Liver (tissue), 3 donors: ENCODE measurements at regions not wholly inside any gene's neighbourhood (a gene's known extent, or its start where the extent isn't known, plus 50 kb on each side); places are given as distances from the start of the nearest gene placed in this dataset.

Source experiments
- CTCF ChIP-seq: fragments of 150-350 bp; IDR thresholded peaks from 2 replicates; pipeline ENCODE4 v1.5.1; 2017; ENCODE audit warnings: improper control_type of control experiment, low read depth, low read length; ENCODE audit not compliant: missing input control
- EGR1 ChIP-seq, 2 donors: IDR thresholded peaks; 2 replicates each; pipeline ENCODE4 v1.6.1; 2016 to 2018; ENCODE audit warnings: antibody characterized with exemption in 2 of 2, low read depth in 2 of 2
- FOXA1 ChIP-seq: IDR thresholded peaks from 2 replicates; pipeline ENCODE4 v1.6.1; 2016; ENCODE audit warnings: antibody characterized with exemption
- HNF4A ChIP-seq, 2 donors: conservative IDR thresholded peaks; 2 replicates each; pipeline ENCODE4 v1.6.1; 2016; ENCODE audit warnings: antibody characterized with exemption in 2 of 2, mild to moderate bottlenecking in 2 of 2
- MAX ChIP-seq: IDR thresholded peaks from 2 replicates; pipeline ENCODE4 v1.6.1; 2016; ENCODE audit warnings: antibody characterized with exemption
- RAD21 ChIP-seq, 2 donors: IDR thresholded peaks; 2 replicates each; pipeline ENCODE4 v1.6.1; 2016; ENCODE audit warnings: antibody characterized with exemption in 2 of 2, mild to moderate bottlenecking in 2 of 2
- REST ChIP-seq: IDR thresholded peaks from 2 replicates; pipeline ENCODE4 v1.6.1; 2016; ENCODE audit warnings: antibody characterized with exemption, mild to moderate bottlenecking
- RXRA ChIP-seq, 2 donors: IDR thresholded peaks; 2 replicates each; pipeline ENCODE4 v1.6.1; 2017 to 2018; ENCODE audit warnings: antibody characterized with exemption in 2 of 2, mild to moderate bottlenecking in 1 of 2
- SP1 ChIP-seq: IDR thresholded peaks from 2 replicates; pipeline ENCODE4 v1.6.1; 2018; ENCODE audit warnings: antibody characterized with exemption, mild to moderate bottlenecking
- TAF1 ChIP-seq: conservative IDR thresholded peaks from 2 replicates; pipeline ENCODE4 v1.6.1; 2016; ENCODE audit warnings: antibody characterized with exemption, mild to moderate bottlenecking
- YY1 ChIP-seq: IDR thresholded peaks from 2 replicates; pipeline ENCODE4 v1.6.1; 2016; ENCODE audit warnings: antibody characterized with exemption, mild to moderate bottlenecking
- ZBTB33 ChIP-seq: IDR thresholded peaks from 2 replicates; pipeline ENCODE4 v1.6.1; 2016; ENCODE audit warnings: antibody characterized with exemption
- donor health status: healthy.
- donor health status: healthy.

GRCh38 chr14:51539571-51540037 is 112.1 kb upstream of the FRMD6 start:
- TF ChIP-seq CTCF (no peak), REST (no peak), RAD21 (IDR thresholded peaks at IDR 0.05) (no peak), ZBTB33 (no peak), SP1 (no peak), TAF1 (no peak), HNF4A (conservative IDR thresholded peaks at IDR 0.05) (no peak), YY1 (no peak), MAX (no peak), RXRA (IDR thresholded peaks at IDR 0.05) (no peak), EGR1 (IDR thresholded peaks at IDR 0.05; ENCODE audit: low read depth in 2 of 2) (no peak), FOXA1 (no peak)
